ENCODE measurements at regions not wholly inside any gene's neighbourhood (a gene's known extent, or its start where the extent isn't known, plus 50 kb on each side); places are given as distances from the start of the nearest gene placed in this dataset.

DNA sequence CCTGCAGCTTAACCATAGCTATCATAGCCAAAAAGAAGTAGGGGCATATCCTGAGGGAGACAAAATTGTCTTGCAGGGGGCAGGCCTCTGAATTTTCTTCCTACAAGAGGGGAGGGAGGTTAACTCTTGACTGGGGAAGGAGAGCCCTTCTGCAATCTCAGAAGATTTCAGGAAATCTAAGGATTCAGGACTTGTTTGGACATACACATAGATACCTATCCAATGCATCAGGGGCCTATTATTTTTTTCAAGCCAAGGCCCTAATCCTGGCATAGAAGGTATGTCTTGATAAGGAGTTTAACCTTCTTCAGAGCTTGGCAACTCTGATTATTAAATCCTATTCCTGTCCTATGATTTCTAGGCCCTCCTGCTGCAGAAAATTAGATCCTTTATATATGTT is 375.1 kb upstream of the ACTBL2 start:
- Histone ChIP-seq H3K27me3 (no peaks in the 10 kb centered on the region), H3K27ac (peak overlapping the region; percentile 75), H3K9me3 (replicated peaks) (no peaks in the 10 kb centered on the region), H3K4me1 (peaks cover 42% of the 10 kb centered on the region), H3K36me3 (no peaks in the 10 kb centered on the region), H3K4me3 (no peak overlapping the region)
- DNase-seq = no peak

- no peak overlapping the region for H3K27ac ChIP-seq
- H3K9me3 ChIP-seq (replicated peaks) = no peaks in the 10 kb centered on the region
- peaks cover 42% of the 10 kb centered on the region for H3K4me1 ChIP-seq
- no peaks in the 10 kb centered on the region for H3K36me3 ChIP-seq
- no peaks in the 10 kb centered on the region for H3K27me3 ChIP-seq
- DNase-seq = no peak
- H3K4me3 ChIP-seq = no peak overlapping the region
Measured at GRCh38 chr5:57855831-57856230, 373.2 kb upstream of the ACTBL2 start.

DNA sequence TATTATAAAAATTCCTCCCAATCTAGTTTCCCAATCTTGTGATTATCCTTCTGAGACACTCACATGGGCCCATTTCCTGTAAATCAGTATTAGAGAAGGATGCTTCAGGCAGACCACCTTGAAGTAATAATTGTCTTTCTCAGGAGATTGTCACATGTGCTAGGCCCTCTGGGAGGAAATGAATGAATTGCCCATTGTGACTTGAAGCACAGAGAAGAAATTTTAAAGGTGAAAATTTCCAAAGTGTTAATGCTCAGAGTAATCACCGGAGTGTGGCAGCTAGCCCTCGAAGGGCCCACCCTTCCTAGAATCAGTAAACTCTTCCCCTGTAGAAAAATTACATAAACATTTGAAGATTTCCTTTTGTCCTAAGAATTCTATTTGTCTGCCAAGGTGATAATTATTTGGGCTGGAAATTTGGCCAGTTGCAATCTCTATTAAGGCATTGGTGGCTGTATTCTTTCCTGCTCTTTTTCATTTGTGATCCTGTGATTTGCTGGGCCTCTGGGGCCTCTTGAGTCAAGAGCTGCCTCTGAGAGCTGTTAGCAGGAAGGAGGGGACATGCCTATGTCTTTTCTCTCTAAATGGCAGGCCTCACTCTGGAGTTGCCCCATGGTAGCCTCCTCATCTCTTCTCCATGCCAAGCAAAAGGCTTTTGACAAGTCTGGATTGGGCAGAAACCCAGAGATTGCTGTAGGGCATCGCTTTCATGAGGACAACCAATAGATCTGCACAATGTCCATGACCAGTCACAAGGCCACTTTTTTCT is 371.5 kb upstream of the ACTBL2 start:
- no peaks in the 10 kb centered on the region for H3K9me3 ChIP-seq (replicated peaks)
- H3K36me3 ChIP-seq = no peaks in the 10 kb centered on the region
- H3K27ac ChIP-seq = no peak overlapping the region

DNA sequence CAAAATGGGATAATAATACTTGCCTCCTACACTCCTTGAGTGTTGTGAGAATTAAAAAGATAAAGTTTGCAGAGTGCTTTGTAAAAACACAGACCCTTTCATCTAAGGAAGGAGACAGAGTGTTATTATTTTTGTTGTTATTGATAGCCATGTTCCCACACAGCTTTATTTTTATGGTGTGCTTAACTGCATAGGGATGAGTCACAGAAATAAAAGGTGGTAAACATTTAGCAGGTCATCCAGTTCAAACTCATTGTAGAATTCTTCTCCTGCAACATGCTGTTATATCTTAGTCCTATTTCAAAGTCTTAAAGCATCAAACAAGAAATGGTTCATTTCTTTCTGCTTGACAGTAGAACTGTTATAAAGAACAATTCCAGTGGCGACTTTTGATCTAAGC is 367.5 kb upstream of the ACTBL2 start:
- Histone ChIP-seq H3K9me3 (replicated peaks) (no peaks in the 10 kb centered on the region), H3K27ac (no peak overlapping the region), H3K36me3 (no peaks in the 10 kb centered on the region), H3K4me1 (no peaks in the 10 kb centered on the region), H3K4me3 (no peak overlapping the region), H3K27me3 (no peaks in the 10 kb centered on the region)
- no peak for DNase-seq

More for the DNA sequence above, 371.5 kb upstream of the ACTBL2 start:
- no peak for DNase-seq
- H3K27me3 ChIP-seq = no peaks in the 10 kb centered on the region
- peaks cover 27% of the 10 kb centered on the region for H3K4me1 ChIP-seq
- H3K4me3 ChIP-seq = no peak overlapping the region

GRCh38 chr5:57845025-57845424 is 362.4 kb upstream of the ACTBL2 start:
- H3K27ac ChIP-seq = no peak overlapping the region
- no peaks in the 10 kb centered on the region for H3K36me3 ChIP-seq
- H3K9me3 ChIP-seq (replicated peaks) = no peaks in the 10 kb centered on the region
- H3K27me3 ChIP-seq = no peaks in the 10 kb centered on the region
- no peak overlapping the region for H3K4me3 ChIP-seq
- DNase-seq = no peak
- peaks cover 34% of the 10 kb centered on the region for H3K4me1 ChIP-seq

DNA sequence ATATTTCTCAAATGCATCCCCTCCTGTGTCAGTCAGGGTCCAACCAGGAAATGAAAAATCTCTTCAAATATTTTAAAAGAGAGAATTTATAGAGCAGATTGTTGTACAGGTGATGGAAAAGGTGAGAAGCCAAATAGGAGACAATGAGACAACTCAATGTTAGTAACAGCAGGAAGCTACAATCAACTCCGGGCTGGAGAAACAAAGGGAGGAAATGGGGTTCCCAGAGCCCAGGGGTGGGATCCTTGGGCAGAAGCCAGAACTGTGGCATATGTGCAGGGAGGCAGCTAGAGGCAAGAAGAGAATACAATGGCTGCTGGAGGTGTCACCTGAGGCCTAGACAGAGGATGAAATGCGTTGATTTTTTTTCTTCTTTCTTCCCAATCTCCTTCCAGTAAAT is 361.8 kb upstream of the ACTBL2 start:
- Histone ChIP-seq H3K36me3 (no peaks in the 10 kb centered on the region), H3K4me3 (no peak overlapping the region), H3K27ac (no peak overlapping the region), H3K4me1 (peaks cover 40% of the 10 kb centered on the region), H3K27me3 (no peaks in the 10 kb centered on the region), H3K9me3 (replicated peaks) (no peaks in the 10 kb centered on the region)
- no peak for DNase-seq

DNA sequence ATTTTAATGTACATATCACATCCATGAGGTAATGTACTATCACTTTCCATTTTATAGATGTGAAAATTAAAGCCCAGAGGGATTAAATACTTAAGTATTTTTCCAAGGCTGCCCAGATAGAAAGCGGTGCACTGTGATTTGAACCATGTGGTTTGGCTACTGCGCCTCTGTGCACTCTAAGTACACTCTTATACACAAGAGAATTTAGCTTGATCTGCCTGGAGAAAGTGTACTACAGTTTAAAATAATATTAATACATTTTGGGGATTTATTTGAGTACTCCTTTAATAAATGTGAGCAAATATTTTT is 360.4 kb upstream of the ACTBL2 start:
- Histone ChIP-seq H3K27me3 (no peaks in the 10 kb centered on the region), H3K4me1 (peaks cover 54% of the 10 kb centered on the region), H3K4me3 (no peak overlapping the region), H3K36me3 (no peaks in the 10 kb centered on the region), H3K9me3 (replicated peaks) (no peaks in the 10 kb centered on the region), H3K27ac (peak overlapping the region; percentile 94)
- DNase-seq = no peak

DNA sequence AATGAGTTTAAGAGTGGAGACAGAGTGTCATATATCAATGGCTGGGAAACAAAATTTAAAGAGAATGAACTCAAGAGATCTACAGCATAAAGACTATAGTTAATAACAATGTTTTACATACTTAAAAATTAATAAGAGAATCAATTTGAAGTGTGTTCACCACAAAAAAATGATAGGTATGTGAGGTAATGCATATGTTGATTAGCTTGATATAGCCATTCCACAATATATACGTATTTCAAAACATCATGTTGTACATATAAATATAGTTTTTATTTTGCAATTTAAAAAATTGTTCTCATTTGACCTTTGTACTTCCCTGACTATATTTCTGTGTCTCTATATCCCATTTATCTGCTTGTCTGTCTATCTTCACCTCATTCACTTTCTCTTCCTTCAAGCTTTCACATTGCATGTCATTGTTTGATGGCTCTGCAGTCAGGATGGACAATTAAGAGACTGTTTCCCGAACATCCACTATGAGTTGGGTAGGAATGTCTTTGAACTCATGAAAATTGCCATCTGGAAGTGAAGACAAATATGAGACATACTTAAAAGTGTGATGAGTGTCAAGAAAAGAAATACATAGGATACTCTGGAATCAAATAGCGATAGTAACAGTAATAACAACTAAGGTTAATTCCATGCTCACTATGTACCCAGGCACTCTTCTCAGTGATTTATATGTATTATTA is 359.9 kb upstream of the ACTBL2 start:
- peak overlapping the region; percentile 18 for H3K4me3 ChIP-seq
- H3K9me3 ChIP-seq (replicated peaks) = no peaks in the 10 kb centered on the region
- no peaks in the 10 kb centered on the region for H3K36me3 ChIP-seq
- peaks cover 59% of the 10 kb centered on the region for H3K4me1 ChIP-seq
- peak in 1 of 2 experiments; percentile 33 for DNase-seq
- no peaks in the 10 kb centered on the region for H3K27me3 ChIP-seq
- peak overlapping the region; percentile 94 for H3K27ac ChIP-seq

DNA sequence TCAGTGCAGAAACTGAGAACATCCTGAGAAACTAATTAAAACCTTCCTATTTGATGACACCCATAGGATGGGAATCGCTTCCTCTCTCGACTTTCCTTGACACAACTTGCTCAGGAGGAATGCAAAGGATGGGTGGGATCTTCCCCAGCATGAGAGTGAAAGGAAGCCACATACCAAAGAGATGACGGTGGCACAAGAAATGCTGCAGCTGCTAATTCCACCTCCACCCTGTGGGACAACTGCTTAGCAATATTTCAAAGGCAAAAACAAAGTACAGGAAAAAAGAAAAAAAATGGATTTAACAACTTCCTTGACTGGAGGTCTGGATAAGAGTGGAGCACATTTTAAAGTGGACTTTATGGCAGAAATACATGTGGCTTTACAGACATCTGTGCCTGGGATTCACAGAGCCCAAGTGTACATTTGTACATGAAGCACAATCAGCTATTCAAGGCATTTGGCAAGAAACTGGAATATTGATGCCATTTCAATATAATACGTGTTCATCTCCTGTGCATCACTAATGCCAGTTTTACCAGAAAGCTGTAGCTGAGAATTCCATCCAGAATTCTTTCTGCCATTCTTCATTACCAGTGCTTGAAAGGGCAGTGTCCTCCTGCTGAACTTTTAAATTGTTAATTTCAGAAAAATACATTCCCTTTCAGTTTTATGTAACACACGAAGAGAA is 359.2 kb upstream of the ACTBL2 start:
- H3K36me3 ChIP-seq = no peaks in the 10 kb centered on the region
- peaks cover 65% of the 10 kb centered on the region for H3K4me1 ChIP-seq
- peak; percentile 89 to 91 for DNase-seq
- peak overlapping the region; percentile 18 for H3K4me3 ChIP-seq
- H3K27ac ChIP-seq = peak overlapping the region; percentile 94
- H3K27me3 ChIP-seq = no peaks in the 10 kb centered on the region
- H3K9me3 ChIP-seq (replicated peaks) = no peaks in the 10 kb centered on the region

DNA sequence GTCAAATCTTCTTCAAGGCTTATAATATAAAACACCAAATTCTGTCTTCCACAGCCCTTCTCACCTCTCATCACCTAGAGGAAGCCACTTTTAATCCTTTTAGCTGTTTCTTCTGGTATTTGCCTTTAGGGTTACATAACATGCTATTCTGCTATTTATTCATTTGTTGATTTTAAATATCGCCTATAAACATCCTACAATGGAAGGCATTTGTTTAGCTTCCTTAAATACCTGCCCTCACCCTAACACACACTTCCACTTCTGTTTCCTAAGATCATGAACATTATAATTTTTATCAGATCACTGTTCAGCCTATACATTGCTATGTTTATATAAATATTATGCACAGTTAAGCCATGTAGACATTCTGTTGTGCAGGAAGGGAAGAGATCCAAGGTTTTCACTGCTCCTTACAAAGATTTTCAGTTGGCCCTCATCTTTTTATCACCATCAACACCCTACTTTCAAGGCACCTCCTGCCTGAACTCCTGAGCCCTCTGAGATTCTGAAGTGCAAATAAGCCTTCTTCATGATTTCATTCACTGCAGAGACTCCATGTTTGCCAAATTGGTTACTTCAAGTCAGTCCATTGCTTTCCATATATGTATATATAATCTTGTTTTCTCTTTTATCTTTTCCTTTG is 356.9 kb upstream of the ACTBL2 start:
- Histone ChIP-seq H3K9me3 (replicated peaks) (no peaks in the 10 kb centered on the region), H3K27ac (no peak overlapping the region), H3K27me3 (no peaks in the 10 kb centered on the region), H3K4me1 (peaks cover 81% of the 10 kb centered on the region), H3K4me3 (no peak overlapping the region), H3K36me3 (no peaks in the 10 kb centered on the region)
- DNase-seq = no peak

GRCh38 chr5:57839025-57839424 is 356.4 kb upstream of the ACTBL2 start:
- no peaks in the 10 kb centered on the region for H3K27me3 ChIP-seq
- no peak overlapping the region for H3K27ac ChIP-seq
- no peak overlapping the region for H3K4me3 ChIP-seq
- H3K36me3 ChIP-seq = no peaks in the 10 kb centered on the region
- H3K9me3 ChIP-seq (replicated peaks) = no peaks in the 10 kb centered on the region
- H3K4me1 ChIP-seq = peaks cover 82% of the 10 kb centered on the region
- DNase-seq = no peak

- Histone ChIP-seq H3K4me3 (no peak overlapping the region), H3K27me3 (no peaks in the 10 kb centered on the region), H3K9me3 (replicated peaks) (no peaks in the 10 kb centered on the region), H3K36me3 (no peaks in the 10 kb centered on the region), H3K4me1 (peaks cover 67% of the 10 kb centered on the region), H3K27ac (peak overlapping the region; percentile 69)
- no peak for DNase-seq
Measured at GRCh38 chr5:57836921-57837320, 354.3 kb upstream of the ACTBL2 start.

- Histone ChIP-seq H3K36me3 (no peaks in the 10 kb centered on the region), H3K27me3 (no peaks in the 10 kb centered on the region), H3K9me3 (replicated peaks) (no peaks in the 10 kb centered on the region), H3K4me1 (peaks cover 64% of the 10 kb centered on the region), H3K27ac (peak overlapping the region; percentile 69; the same call in 1 of the 2 replicates), H3K4me3 (no peak overlapping the region)
- no peak for DNase-seq
Measured at GRCh38 chr5:57836331-57836730, 353.7 kb upstream of the ACTBL2 start.

- Histone ChIP-seq H3K27ac (peak overlapping the region; percentile 69), H3K9me3 (replicated peaks) (0 out of 2 replicates have a peak, but pooled peaks cover under 1% of the 10 kb centered on the region), H3K36me3 (no peaks in the 10 kb centered on the region), H3K4me3 (0 out of 2 replicates have a peak overlapping the region, but pooled peaks have one; percentile 12), H3K27me3 (no peaks in the 10 kb centered on the region), H3K4me1 (peaks cover 51% of the 10 kb centered on the region)
- peak; percentile 94 to 98 for DNase-seq
Measured at GRCh38 chr5:57834829-57835608, 352.4 kb upstream of the ACTBL2 start.
